RWPE1 (cell line): ENCODE measurements at regions not wholly inside any gene's neighbourhood (a gene's known extent, or its start where the extent isn't known, plus 50 kb on each side); places are given as distances from the start of the nearest gene placed in this dataset.

Source experiments
- CTCF ChIA-PET: fragments of 350-600 bp; sonication (Branson Sonifier 250); formaldehyde crosslinking; extraction: SDS; loops from one replicate; lab custom pipeline; 2021; lab: Yijun Ruan, JAX
- POLR2A ChIA-PET: fragments of 400-600 bp; formaldehyde crosslinking; extraction: SDS; loops from one replicate; lab custom pipeline; 2020; ENCODE audit warnings: antibody characterized with exemption; ENCODE audit not compliant: low non-redundant PET; lab: Yijun Ruan, JAX
- DNase-seq: peaks from one replicate; pipeline ENCODE4 v3.0.0; 2012; ENCODE audit warnings: low spot score
- H3K27ac ChIP-seq: fragments of 450-650 bp; 2 replicates; pipeline ENCODE4 v1.5.1; 2017
- TF ChIP-seq, protein P1 (sequence below): fragments of 450-650 bp; conservative IDR thresholded peaks from 2 replicates; pipeline ENCODE4 v1.5.1; 2017; ENCODE audit warnings: low read depth, mild to moderate bottlenecking

DNA sequence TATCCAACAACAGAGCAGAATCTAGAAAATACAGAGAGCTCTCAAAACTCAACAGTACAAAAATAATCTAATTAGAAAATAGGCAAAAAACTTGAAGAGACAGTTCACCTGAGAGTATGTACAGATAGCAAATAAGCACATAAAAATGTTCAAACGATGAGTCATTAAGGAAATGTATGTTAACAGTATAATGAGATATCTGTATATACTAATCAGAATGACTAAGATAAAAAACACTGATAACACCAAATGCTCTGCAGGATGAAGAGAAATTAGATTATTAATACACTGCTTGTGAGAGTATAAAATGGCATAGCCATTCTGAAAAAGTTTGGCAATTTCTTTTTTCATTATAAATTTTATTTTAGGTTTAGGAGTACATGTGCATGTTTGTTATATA, 1307.6 kb upstream of the GOT2 start:
- POLR2A ChIA-PET: no interaction called here
- H3K27ac ChIP-seq: no peak overlapping the region
- peak; percentile 1 for DNase-seq
- CTCF ChIA-PET: no interaction called here
- TF ChIP-seq, protein P1, sequence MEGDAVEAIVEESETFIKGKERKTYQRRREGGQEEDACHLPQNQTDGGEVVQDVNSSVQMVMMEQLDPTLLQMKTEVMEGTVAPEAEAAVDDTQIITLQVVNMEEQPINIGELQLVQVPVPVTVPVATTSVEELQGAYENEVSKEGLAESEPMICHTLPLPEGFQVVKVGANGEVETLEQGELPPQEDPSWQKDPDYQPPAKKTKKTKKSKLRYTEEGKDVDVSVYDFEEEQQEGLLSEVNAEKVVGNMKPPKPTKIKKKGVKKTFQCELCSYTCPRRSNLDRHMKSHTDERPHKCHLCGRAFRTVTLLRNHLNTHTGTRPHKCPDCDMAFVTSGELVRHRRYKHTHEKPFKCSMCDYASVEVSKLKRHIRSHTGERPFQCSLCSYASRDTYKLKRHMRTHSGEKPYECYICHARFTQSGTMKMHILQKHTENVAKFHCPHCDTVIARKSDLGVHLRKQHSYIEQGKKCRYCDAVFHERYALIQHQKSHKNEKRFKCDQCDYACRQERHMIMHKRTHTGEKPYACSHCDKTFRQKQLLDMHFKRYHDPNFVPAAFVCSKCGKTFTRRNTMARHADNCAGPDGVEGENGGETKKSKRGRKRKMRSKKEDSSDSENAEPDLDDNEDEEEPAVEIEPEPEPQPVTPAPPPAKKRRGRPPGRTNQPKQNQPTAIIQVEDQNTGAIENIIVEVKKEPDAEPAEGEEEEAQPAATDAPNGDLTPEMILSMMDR: no peak

DNA sequence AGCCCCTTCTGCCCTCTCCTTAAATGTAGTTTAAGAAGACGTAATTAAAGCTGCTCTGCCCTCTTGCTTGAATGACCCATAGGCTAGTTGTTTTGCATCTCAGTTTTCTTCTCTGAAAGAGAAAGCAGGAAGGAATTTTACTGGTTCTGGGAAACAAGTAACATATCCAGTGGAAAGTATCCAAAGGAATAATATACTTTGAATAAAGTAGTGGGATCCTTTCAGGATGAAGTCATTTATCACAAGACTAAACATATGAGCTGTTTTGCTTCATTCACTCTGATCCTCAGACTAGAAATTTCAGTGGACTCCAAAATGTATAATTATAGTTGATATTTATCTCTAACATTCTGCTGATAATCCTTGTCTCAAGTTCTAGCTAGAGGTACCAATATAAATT, 1297.6 kb upstream of the GOT2 start:
- CTCF ChIA-PET: interaction anchor here (0.7 kb wide), 1 partner anchor 372 kb away, joined by 5 read pairs; no protein-coding TSS in a partner anchor
- TF ChIP-seq, protein P1: no peak
- POLR2A ChIA-PET: no interaction called here
- DNase-seq: no peak
- no peak overlapping the region for H3K27ac ChIP-seq

DNA sequence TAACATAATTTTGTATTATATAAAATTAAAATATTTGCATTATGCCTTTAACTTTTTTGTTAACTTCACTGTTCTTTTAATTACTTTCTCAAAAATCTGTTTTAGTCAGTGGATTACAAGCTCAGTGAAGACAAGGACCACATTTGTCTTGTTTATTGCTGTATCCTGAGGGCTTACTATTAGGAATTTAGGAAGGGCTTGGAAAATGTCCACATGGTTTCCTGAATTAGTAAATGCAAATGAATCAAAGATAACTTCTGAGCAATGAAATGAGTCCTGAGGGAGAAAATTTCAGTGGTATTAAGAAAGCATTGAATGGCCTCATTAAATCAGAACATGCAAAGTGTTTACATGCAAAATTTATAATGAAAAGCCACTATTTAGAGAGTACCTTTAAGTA, 1293.2 kb upstream of the GOT2 start:
- no peak for DNase-seq
- CTCF ChIA-PET: no interaction called here
- no peak overlapping the region for H3K27ac ChIP-seq
- TF ChIP-seq, protein P1: no peak
- POLR2A ChIA-PET: no interaction called here

DNA sequence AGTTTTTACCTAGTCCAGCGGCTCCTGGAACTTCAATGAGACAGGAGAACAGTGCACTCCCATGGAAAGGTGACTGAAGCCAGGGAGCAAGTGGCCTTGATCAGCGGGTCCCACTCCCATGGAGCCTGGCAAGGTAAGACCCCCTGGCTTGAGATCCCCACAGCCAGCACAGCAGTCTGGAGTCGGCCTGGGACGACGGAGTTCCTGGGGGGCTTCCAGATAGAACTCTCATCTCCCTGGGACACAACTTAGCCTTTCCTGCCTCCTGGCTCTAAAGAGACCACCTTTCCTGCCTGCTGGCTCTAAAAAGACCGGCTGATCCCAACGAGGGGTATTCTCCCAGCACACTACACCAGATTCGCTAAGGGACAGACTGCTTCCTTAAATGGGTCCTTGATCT, 1279.0 kb upstream of the GOT2 start:
- POLR2A ChIA-PET: no interaction called here
- no peak for DNase-seq
- TF ChIP-seq, protein P1: no peak
- CTCF ChIA-PET: no interaction called here
- no peak overlapping the region for H3K27ac ChIP-seq

DNA sequence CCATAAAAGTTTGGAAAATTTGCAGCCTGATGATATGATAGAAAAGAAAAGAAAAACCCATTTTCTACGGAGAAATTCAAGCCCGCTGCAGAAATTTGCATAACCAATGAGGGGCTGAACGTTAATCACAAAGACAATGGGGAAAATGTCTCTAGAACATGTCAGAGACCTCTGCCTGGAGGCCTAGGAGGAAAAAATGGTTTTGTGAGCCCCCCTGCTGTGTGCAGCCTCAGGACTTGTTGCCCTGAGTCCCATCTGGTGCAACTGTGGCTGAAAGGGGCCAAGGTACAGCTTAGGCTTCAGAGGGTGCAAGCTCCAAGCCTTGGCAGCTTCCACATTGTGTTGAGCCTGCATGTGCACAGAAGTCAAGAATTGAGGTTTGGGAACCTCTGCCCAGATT, 1267.4 kb upstream of the GOT2 start:
- H3K27ac ChIP-seq: no peak overlapping the region
- no peak for DNase-seq
- TF ChIP-seq, protein P1: no peak
- CTCF ChIA-PET: no interaction called here
- POLR2A ChIA-PET: no interaction called here

DNA sequence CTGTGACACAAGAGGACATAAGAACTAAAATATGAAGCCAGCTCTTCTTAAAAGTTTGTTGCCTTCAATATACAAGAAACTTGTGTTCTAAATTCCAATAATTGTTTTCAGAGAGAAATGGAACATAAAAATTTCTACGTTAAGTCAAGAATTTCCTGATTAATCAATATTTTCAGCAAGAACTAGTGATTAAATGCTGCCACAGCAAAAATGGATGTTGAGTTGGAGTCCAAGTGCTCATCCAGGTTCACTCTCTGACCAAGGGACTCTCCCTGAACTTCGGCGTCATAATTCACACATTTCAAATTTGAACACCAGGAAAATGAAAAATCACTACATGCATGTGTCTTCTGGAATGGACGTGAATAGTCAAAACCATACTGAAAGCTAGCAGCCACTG, 1263.6 kb upstream of the GOT2 start:
- TF ChIP-seq, protein P1: no peak

DNA sequence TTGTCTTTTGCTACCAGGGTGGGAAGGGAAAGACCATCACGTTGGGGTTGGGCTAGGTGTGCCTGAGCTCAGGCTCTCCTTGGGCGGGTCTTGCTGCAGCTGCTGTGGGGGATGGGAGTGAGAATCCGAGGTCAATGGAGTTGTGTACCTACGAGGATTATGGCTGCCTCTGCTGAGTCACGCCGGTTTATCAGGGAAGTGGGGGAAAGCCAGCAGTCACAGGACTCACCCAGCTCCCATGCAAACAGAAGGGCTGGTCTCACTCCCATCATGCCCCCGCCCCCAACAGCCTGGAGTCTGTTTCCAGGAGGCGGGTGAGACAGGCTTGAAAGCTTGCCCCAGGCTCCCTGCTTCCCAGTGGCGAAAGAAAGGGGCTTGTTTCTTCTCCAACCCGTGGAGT, 1259.0 kb upstream of the GOT2 start:
- DNase-seq: no peak
- TF ChIP-seq, protein P1: no peak
- ChIA-PET CTCF (interaction anchor here (0.8 kb wide), 1 partner anchor 10 kb away, joined by 3 read pairs; no protein-coding TSS in a partner anchor), POLR2A (no interaction called here)
- H3K27ac ChIP-seq: no peak overlapping the region

More for the DNA sequence above, 1263.6 kb upstream of the GOT2 start:
- ChIA-PET POLR2A (no interaction called here), CTCF (interaction anchor here (0.9 kb wide), 1 partner anchor 14 kb away, joined by 3 read pairs; no protein-coding TSS in a partner anchor)
- no peak overlapping the region for H3K27ac ChIP-seq
- no peak for DNase-seq
